Ovary (tissue), 7 donors: ENCODE measurements at regions not wholly inside any gene's neighbourhood (a gene's known extent, or its start where the extent isn't known, plus 50 kb on each side); places are given as distances from the start of the nearest gene placed in this dataset.

Source experiments
- DNase-seq, 5 donors: peaks; one replicate each; pipeline ENCODE4 v3.0.0-alpha.2; 2019 to 2020
- H3K27ac ChIP-seq, 2 donors: fragments of 200-600 bp; one replicate each; pipeline versions ENCODE4 v1.5.1 to v1.8.0; 2019 to 2022
- H3K27me3 ChIP-seq: fragments of 200-600 bp; one replicate; pipeline ENCODE4 v1.8.0; 2022
- H3K36me3 ChIP-seq: fragments of 200-600 bp; sonication (generic); one replicate; pipeline ENCODE4 v1.5.1; 2019
- H3K4me1 ChIP-seq: one replicate; pipeline ENCODE4 v1.8.1; 2013; ENCODE audit warnings: mild to moderate bottlenecking, moderate library complexity; ENCODE audit not compliant: insufficient read depth
- H3K4me3 ChIP-seq: fragments of 200-600 bp; sonication (generic); one replicate; pipeline ENCODE4 v1.5.1; 2017
- H3K9me3 ChIP-seq, 2 donors: fragments of 200-600 bp in 1 of 2; sonication (generic) in 1 of 2; one replicate each; pipeline versions ENCODE4 v1.5.1 to v1.8.1; 2013 to 2019; ENCODE audit warnings: mild to moderate bottlenecking in 1 of 2, moderate library complexity in 1 of 2
- EP300 ChIP-seq: sonication (generic); formaldehyde crosslinking; IDR thresholded peaks from one replicate; pipeline ENCODE4 v1.6.1; 2017; ENCODE audit warnings: antibody characterized with exemption
- POLR2A ChIP-seq: fragments of 450-650 bp; IDR thresholded peaks from one replicate; pipeline ENCODE4 v1.6.1; 2017; ENCODE audit warnings: antibody characterized with exemption, mild to moderate bottlenecking, moderate library complexity
- WGBS, 3 donors: extraction: QIAGEN DNeasy Blood & Tissue Kit in 1 of 3; methylation state at CpG; one replicate each; pipeline versions ENCODE4 v1.1.5 to v1.1.7; 2013 to 2017; 5-methylcytosine and 5-hydroxymethylcytosine counted together
- intact Hi-C, 4 donors: fragments of 100-400 bp; cut with DNase I; formaldehyde crosslinking; loops; one replicate each; pipeline versions ENCODE4 v1.11.0 to v1.15.1; 2022 to 2023
- TF ChIP-seq, protein P1 (sequence below), 3 donors: fragments of 450-650 bp in 2 of 3; fragments of 200-600 bp in 1 of 3; IDR thresholded peaks; one replicate each; pipeline versions ENCODE4 v1.5.1 to v1.8.0; 2016 to 2022; ENCODE audit warnings: antibody characterized with exemption in 3 of 3, mild to moderate bottlenecking in 1 of 3
- donor health status: DM: no; HTN: no; CAD: no; lungs with moderate emphysema.
- donor health status: DM: no; HTN: no; CAD: no.
- donor health status: Bipolar disorder and iron deficiency.
- donor health status: DM: no; HTN: no; CAD: no.
- donor health status: DM: yes; HTN: yes; CAD: no.

DNA sequence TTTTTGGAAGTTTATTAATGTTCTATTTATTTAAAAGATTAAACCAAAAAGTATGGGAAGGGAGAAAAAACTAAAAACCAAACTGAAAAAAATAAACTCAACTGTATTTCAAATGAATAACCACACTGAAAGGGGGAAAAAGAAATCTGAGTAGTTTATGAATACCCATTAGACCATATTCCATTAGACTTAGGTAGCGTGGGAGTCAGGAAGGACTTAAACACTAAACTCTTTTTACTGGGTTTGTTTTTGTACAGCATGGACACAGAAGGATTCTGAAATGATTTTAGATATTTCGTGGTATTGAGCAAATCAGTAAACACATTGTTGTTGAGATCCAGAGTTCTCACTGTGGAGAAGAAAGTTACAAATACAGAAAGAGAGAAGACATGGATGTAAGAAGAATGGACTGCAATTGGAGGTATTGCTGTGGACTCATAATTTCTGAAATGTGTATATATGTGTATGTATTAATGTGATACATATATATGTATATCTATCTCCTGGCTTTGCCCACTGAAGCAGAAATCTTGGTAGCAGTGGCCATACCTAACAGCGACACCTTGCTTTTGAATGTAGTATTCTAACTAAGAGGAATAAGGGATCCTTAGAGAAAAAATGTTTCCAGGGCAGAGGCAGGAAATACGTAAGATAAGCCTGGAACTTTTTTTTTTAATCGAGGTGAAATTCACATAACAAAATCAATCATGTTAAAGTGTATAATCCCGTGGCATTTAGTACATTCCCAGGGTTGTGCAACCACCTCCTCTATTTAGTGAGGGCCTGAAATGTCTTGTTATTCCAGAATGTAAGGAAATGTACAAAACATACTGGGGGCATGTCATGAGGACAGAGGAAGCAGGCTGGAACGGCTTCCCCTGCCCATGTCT, 228.8 kb downstream of the SMARCA2 start:
- no peaks in the 10 kb centered on the region for H3K27me3 ChIP-seq
- WGBS, 3 donors: 46 to 54% (median 49%) methylated on average over 7 of the region's 7 CpGs
- intact Hi-C loops: loop anchor here in 1 of 4 donors (10.0 kb wide), 1 partner anchor 381 kb away; the partner anchor contains the start of gene VLDLR

DNA sequence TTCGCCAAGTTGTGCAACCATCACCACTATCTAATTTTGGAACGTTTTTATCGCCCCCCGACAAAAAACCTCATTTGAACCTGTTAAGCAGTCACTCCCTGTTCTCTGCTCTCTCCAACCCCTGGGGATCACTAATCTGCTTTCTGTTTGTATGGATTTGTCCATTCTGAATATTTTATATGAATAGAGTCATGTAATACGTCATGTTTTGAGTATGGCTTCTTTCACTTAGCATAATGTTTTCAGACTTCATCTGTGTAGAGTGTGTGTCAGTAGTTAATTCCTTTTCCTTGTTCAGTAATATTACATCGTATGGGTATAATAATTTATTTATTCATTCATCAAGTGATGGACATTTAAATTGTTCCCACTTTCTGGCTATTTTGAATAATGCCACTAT, 232.2 kb downstream of the SMARCA2 start:
- no peak for DNase-seq
- H3K27ac ChIP-seq: no peak overlapping the region
- intact Hi-C loops: loop anchor here in 1 of 4 donors (10.0 kb wide), 1 partner anchor 377 kb away; the partner anchor contains the start of gene VLDLR
- H3K27me3 ChIP-seq: no peaks in the 10 kb centered on the region
- no peaks in the 10 kb centered on the region for H3K9me3 ChIP-seq
- peaks cover 3% of the 10 kb centered on the region for H3K4me1 ChIP-seq
- WGBS, 3 donors: 70 to 82% (median 79%) methylated on average over 6 of the region's 6 CpGs
- H3K4me3 ChIP-seq: no peak overlapping the region
- no peaks in the 10 kb centered on the region for H3K36me3 ChIP-seq
- TF ChIP-seq, protein P1, sequence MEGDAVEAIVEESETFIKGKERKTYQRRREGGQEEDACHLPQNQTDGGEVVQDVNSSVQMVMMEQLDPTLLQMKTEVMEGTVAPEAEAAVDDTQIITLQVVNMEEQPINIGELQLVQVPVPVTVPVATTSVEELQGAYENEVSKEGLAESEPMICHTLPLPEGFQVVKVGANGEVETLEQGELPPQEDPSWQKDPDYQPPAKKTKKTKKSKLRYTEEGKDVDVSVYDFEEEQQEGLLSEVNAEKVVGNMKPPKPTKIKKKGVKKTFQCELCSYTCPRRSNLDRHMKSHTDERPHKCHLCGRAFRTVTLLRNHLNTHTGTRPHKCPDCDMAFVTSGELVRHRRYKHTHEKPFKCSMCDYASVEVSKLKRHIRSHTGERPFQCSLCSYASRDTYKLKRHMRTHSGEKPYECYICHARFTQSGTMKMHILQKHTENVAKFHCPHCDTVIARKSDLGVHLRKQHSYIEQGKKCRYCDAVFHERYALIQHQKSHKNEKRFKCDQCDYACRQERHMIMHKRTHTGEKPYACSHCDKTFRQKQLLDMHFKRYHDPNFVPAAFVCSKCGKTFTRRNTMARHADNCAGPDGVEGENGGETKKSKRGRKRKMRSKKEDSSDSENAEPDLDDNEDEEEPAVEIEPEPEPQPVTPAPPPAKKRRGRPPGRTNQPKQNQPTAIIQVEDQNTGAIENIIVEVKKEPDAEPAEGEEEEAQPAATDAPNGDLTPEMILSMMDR (IDR thresholded peaks at IDR 0.05): no peak
- TF ChIP-seq POLR2A (no peak), EP300 (no peak)

More for the DNA sequence above, 228.8 kb downstream of the SMARCA2 start:
- no peak for TF ChIP-seq EP300
- no peak for TF ChIP-seq POLR2A
- TF ChIP-seq, protein P1 (IDR thresholded peaks at IDR 0.05): no peak
- Histone ChIP-seq H3K4me3 (no peak overlapping the region), H3K27ac (peak overlapping the region in 1 of 2 donors; percentile 78), H3K36me3 (no peaks in the 10 kb centered on the region), H3K4me1 (peaks cover 6% of the 10 kb centered on the region), H3K9me3 (no peaks in the 10 kb centered on the region)
- no peak for DNase-seq

DNA sequence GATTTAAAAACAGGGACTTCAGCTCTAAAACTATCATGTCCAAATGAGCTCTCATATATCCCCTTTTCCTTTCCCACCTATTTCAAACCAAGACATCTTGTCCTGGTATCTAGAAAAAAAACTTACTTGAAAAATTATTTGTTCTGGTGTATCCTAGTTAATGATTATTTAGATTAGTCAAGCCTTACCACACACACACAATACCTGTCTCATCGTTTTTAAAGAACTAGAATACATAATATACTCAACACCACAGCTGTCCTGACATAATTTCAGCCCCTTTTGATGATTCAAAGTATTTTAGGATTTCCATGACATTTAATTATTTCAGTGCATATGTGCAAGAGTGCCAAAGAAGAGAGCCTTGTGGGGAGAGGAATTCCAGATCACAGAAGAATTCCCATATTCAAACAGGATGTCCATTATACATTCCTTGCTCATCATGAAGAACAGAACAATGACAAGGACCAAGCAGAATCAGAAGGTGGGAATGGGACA, 233.7 kb downstream of the SMARCA2 start:
- Histone ChIP-seq H3K9me3 (no peaks in the 10 kb centered on the region), H3K4me1 (no peaks in the 10 kb centered on the region), H3K36me3 (no peaks in the 10 kb centered on the region), H3K27ac (no peak overlapping the region), H3K27me3 (no peaks in the 10 kb centered on the region), H3K4me3 (no peak overlapping the region)
- no peak for DNase-seq
- TF ChIP-seq, protein P1 (IDR thresholded peaks at IDR 0.05): no peak
- TF ChIP-seq POLR2A (no peak), EP300 (no peak)
- 87 to 89% (median 89%) methylated on average over 1 of the region's 1 CpG for WGBS, 3 donors
- intact Hi-C loops: loop anchor here in 1 of 4 donors (10.0 kb wide), 1 partner anchor 376 kb away; the partner anchor contains the start of gene VLDLR

DNA sequence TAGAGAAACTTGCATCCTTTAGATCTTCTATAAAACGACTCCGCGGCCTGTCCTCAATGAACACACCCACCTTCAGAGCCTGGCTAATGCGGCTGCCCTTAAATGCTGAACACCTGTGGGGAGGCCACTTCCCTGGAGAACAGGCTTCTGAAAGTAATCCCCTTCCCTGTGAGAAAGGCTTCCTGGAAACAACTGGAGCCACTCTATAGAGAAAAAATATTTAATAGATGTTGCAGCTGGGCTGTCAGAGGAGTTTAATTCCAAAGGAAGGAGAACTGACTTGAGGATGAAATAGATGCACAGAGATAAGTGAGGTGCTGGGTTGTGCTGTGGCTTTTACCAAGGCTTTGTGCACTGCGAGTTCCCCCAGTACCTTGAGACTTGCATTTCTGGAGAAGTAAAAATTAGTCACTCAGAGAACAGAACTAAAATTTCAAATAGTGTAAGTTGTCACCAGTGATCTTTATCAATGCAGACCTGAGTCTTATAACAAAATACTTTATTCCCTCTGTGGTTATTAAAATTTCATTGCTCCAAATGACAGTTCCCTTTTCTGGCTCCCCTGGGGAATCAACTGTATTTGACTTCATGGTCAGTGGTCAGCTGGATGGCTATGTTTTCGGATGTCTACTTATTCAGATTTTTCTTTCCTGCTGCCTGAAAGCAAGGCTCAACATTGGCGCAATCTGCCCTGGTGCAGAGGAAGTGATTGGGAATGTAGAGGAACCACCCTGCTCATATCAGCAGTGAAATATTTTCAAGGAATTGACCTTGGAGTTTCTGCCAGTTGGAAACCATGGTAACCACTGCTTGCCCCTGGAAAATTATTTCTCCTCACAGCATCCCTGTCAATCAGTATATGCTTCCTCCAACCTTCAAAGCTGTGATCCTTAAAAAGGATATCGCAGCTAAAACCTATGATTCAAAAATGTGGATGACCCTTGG, 238.8 kb downstream of the SMARCA2 start:
- TF ChIP-seq, protein P1 (IDR thresholded peaks at IDR 0.05): no peak
- no peak for TF ChIP-seq EP300
- TF ChIP-seq POLR2A: no peak
- Histone ChIP-seq H3K27me3 (no peaks in the 10 kb centered on the region), H3K9me3 (no peaks in the 10 kb centered on the region), H3K4me3 (no peak overlapping the region), H3K36me3 (no peaks in the 10 kb centered on the region), H3K4me1 (peaks cover 2% of the 10 kb centered on the region), H3K27ac (no peak overlapping the region)
- no peak for DNase-seq
- intact Hi-C loops: no loop called here
- WGBS, 3 donors: 56 to 70% (median 59%) methylated on average over 8 of the region's 8 CpGs
